ENCODE measurements at regions not wholly inside any gene's neighbourhood (a gene's known extent, or its start where the extent isn't known, plus 50 kb on each side); places are given as distances from the start of the nearest gene placed in this dataset.

GRCh38 chr13:68976287-68976686 is 1131.3 kb upstream of the ATXN8OS start:
- TF ChIP-seq CREB5 (CRISPR knock-in tag; IDR thresholded peaks at IDR 0.05; ENCODE audit: low read depth) (no peak), RARB (CRISPR knock-in tag; IDR thresholded peaks at IDR 0.05) (no peak), BACH2 (CRISPR knock-in tag; IDR thresholded peaks at IDR 0.05; ENCODE audit: borderline replicate concordance) (no peak), PATZ1 (CRISPR knock-in tag; IDR thresholded peaks at IDR 0.05; ENCODE audit: borderline replicate concordance) (no peak)
